ENCODE measurements at regions not wholly inside any gene's neighbourhood (a gene's known extent, or its start where the extent isn't known, plus 50 kb on each side); places are given as distances from the start of the nearest gene placed in this dataset.

- POLR2A ChIA-PET = no interaction called here
- CTCF ChIA-PET = no interaction called here
- Histone ChIP-seq H3K4me1 (no peaks in the 10 kb centered on the region), H3K4me3 (ENCODE audit: low read depth, low read length) (no peak overlapping the region), H3K27me3 (replicated peaks; ENCODE audit: control insufficient read depth, insufficient read depth, low read length) (no peaks in the 10 kb centered on the region), H3K36me3 (ENCODE audit: control insufficient read depth, insufficient read depth, low read length) (no peaks in the 10 kb centered on the region), H3K9me3 (no peaks in the 10 kb centered on the region)
- Mint-ChIP-seq H3K4me3 (ENCODE audit: unreplicated experiment) (no peak overlapping the region), H3K36me3 (ENCODE audit: insufficient read depth, unreplicated experiment) (no peaks in the 10 kb centered on the region), H3K27ac (ENCODE audit: unreplicated experiment) (no peak overlapping the region), H3K9me3 (ENCODE audit: unreplicated experiment) (no peaks in the 10 kb centered on the region), H3K27me3 (ENCODE audit: insufficient read depth, unreplicated experiment) (peaks cover 15% of the 10 kb centered on the region), H3K4me1 (ENCODE audit: low read depth, unreplicated experiment) (no peaks in the 10 kb centered on the region)
- intact Hi-C loops (cut with micrococcal nuclease; ENCODE audit: unreplicated experiment) = no loop called here
- DNase-seq = no peak
- TF ChIP-seq CTCF (IDR thresholded peaks at IDR 0.05; ENCODE audit: insufficient read depth in 1 of 2, low read depth in 1 of 2, low read length in 1 of 2, severe bottlenecking in 1 of 2, unreplicated experiment in 1 of 2) = no peak
- no TSS peak for BruUV-seq (replicated peaks)
Measured at GRCh38 chr16:49024896-49025295, 256.7 kb downstream of the CBLN1 start.

GRCh38 chr16:49024016-49024415, 257.6 kb downstream of the CBLN1 start:
- no peaks in the 10 kb centered on the region for H3K4me1 Mint-ChIP-seq (ENCODE audit: low read depth, unreplicated experiment)
- intact Hi-C loops (cut with micrococcal nuclease; ENCODE audit: unreplicated experiment) = no loop called here

GRCh38 chr16:49023050-49023449, 258.6 kb downstream of the CBLN1 start:
- Mint-ChIP-seq H3K27ac (ENCODE audit: unreplicated experiment) (no peak overlapping the region), H3K36me3 (ENCODE audit: insufficient read depth, unreplicated experiment) (no peaks in the 10 kb centered on the region), H3K4me1 (ENCODE audit: low read depth, unreplicated experiment) (no peaks in the 10 kb centered on the region), H3K9me3 (ENCODE audit: unreplicated experiment) (no peaks in the 10 kb centered on the region), H3K27me3 (ENCODE audit: insufficient read depth, unreplicated experiment) (peaks cover 17% of the 10 kb centered on the region), H3K4me3 (ENCODE audit: unreplicated experiment) (no peak overlapping the region)
- Histone ChIP-seq H3K9me3 (0 out of 2 replicates have a peak, but pooled peaks cover 3% of the 10 kb centered on the region), H3K4me3 (ENCODE audit: low read depth, low read length) (no peak overlapping the region), H3K36me3 (ENCODE audit: control insufficient read depth, insufficient read depth, low read length) (no peaks in the 10 kb centered on the region), H3K4me1 (no peaks in the 10 kb centered on the region), H3K27me3 (replicated peaks; ENCODE audit: control insufficient read depth, insufficient read depth, low read length) (no peaks in the 10 kb centered on the region)
- intact Hi-C loops (cut with micrococcal nuclease; ENCODE audit: unreplicated experiment) = no loop called here
- no peak for DNase-seq
- POLR2A ChIA-PET = no interaction called here
- no peak for TF ChIP-seq CTCF (IDR thresholded peaks at IDR 0.05; ENCODE audit: insufficient read depth in 1 of 2, low read depth in 1 of 2, low read length in 1 of 2, severe bottlenecking in 1 of 2, unreplicated experiment in 1 of 2)
- CTCF ChIA-PET = no interaction called here
- BruUV-seq (replicated peaks) = no TSS peak

More at GRCh38 chr16:49024016-49024415, 257.6 kb downstream of the CBLN1 start:
- Histone ChIP-seq H3K4me3 (ENCODE audit: low read depth, low read length) (no peak overlapping the region), H3K4me1 (no peaks in the 10 kb centered on the region), H3K36me3 (ENCODE audit: control insufficient read depth, insufficient read depth, low read length) (no peaks in the 10 kb centered on the region), H3K27me3 (replicated peaks; ENCODE audit: control insufficient read depth, insufficient read depth, low read length) (no peaks in the 10 kb centered on the region), H3K9me3 (no peaks in the 10 kb centered on the region)
- BruUV-seq (replicated peaks) = no TSS peak
- POLR2A ChIA-PET = no interaction called here
- no peaks in the 10 kb centered on the region for H3K36me3 Mint-ChIP-seq (ENCODE audit: insufficient read depth, unreplicated experiment)
- H3K4me3 Mint-ChIP-seq (ENCODE audit: unreplicated experiment) = no peak overlapping the region
- no peaks in the 10 kb centered on the region for H3K9me3 Mint-ChIP-seq (ENCODE audit: unreplicated experiment)
- DNase-seq = no peak
- CTCF ChIA-PET = no interaction called here
- no peak for TF ChIP-seq CTCF (IDR thresholded peaks at IDR 0.05; ENCODE audit: insufficient read depth in 1 of 2, low read depth in 1 of 2, low read length in 1 of 2, severe bottlenecking in 1 of 2, unreplicated experiment in 1 of 2)
- H3K27me3 Mint-ChIP-seq (ENCODE audit: insufficient read depth, unreplicated experiment) = peaks cover 17% of the 10 kb centered on the region
- H3K27ac Mint-ChIP-seq (ENCODE audit: unreplicated experiment) = no peak overlapping the region

Measured in Caco-2 (cell line).